ENCODE measurements at regions not wholly inside any gene's neighbourhood (a gene's known extent, or its start where the extent isn't known, plus 50 kb on each side); places are given as distances from the start of the nearest gene placed in this dataset.

GRCh38 chr15:87312221-87312620 lies 944.3 kb downstream of the NTRK3 start:
- TF ChIP-seq CTCF (conservative IDR thresholded peaks at IDR 0.05): no peak
- TF ChIP-seq ZFX (IDR thresholded peaks at IDR 0.05): no peak

All from C4-2B (cell line).